ENCODE measurements at regions not wholly inside any gene's neighbourhood (a gene's known extent, or its start where the extent isn't known, plus 50 kb on each side); places are given as distances from the start of the nearest gene placed in this dataset.

GRCh38 chr21:41570791-41571355 is 62.9 kb upstream of the TMPRSS2 start:
- TF ChIP-seq CTCF (IDR thresholded peaks at IDR 0.05; ENCODE audit: low read depth, low read length, poor library complexity, severe bottlenecking) (no peak), EZH2phosphoT487 (IDR thresholded peaks at IDR 0.05; ENCODE audit: borderline replicate concordance, low read length) (no peak)
